NCI-H2081 treated with DMSO at 0.1 percent for 48 hours (cell line): ENCODE measurements at regions not wholly inside any gene's neighbourhood (a gene's known extent, or its start where the extent isn't known, plus 50 kb on each side); places are given as distances from the start of the nearest gene placed in this dataset.

ENCODE experiments used
- DNase-seq: peaks from one replicate; lab custom pipeline; 2025; lab: John Stamatoyannopoulos, UW

- DNase-seq: no peak
Observed at GRCh38 chr9:2916382-2916985, 72.6 kb upstream of the PUM3 start.

DNA sequence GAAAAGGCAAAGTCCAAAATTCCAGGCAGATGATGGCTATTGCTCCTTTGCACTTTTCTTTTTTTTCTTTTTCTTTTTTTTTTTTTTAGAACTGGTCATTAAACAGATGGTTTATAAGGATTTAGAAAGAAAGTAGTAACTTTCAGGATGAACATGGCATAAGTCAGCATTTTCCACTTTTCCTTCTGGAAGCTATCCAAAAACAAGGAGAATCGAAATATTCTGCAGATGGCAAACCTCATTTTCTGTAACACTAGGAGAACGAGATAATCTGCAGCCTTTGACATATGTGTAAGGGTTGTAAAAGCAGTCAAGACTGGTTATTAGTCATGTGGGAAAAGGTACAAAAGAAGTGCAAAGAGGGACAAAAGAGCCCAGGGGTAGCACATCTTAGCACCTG lies 69.1 kb upstream of the PUM3 start:
- no peak for DNase-seq

DNA sequence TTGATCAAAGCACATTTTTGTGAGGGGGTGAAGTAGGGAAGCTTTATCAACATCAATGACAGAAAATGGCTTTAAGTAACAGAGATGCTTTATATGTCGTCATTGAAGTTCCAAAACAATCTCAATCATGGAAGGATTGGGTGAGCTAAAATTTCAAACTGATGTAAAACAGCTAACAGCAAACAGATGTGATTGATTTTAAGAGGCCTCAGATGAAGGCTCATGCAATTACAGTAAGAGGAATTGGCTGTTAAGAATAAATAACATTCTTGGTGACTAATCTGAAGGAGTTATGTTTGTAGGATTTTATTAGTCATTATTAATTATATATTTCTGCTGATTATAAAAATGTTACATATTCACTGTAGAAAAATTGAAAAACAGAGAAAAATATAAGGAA lies 63.5 kb upstream of the PUM3 start:
- no peak for DNase-seq

DNA sequence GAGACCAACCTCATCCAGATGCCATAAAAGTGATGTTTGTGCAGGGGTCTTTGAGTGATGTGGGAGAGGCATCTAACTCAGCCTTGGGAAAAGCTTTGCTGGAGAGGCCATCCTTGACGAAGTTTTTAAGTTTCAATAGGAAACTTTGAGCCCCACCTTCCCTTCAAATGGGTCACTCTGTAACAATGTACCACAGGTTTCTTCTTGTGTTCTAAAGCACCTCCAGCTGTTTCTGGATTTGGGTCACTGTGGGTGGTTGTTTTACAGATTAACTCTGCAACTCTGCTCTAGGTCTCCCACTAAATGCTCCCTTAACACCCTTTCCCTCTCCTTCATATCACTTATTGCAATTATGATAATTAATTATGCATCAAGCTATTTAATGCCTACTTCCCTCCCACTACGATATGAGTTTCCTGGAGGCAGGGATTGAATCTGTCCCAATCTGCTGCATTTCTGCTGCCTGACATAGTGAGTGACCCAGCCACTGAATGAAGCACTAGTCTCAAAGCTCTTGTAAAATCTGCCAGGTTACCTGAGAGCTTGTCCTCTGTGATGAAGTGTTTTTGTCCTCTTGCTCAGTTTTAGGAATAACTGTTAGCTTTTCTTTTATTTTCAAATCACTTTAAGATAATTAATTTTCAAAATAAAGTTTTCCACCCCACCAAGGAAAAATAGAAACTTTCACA lies 60.5 kb upstream of the PUM3 start:
- DNase-seq: no peak
